ENCODE measurements at regions not wholly inside any gene's neighbourhood (a gene's known extent, or its start where the extent isn't known, plus 50 kb on each side); places are given as distances from the start of the nearest gene placed in this dataset.

DNA sequence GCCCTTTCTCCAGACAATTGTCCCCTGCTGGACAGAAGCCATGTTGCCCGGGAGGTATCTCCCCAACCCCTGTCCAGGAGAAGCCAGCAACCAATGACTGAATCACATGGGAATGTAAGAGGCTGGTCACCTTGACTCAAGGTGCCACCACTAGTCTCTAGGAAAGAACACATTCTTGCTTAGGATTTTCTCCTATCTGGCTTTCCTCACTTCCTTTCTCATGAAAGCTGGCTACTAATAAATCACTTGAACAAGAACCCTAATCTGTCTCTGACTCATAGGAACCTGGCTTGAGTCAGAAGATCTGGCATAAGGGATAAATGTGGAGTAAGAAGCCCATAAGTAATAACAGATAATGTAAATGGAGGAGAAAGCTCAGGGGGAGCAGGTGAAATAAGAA lies 101.4 kb upstream of the C11orf87 start:
- Histone ChIP-seq H2BK120ac (replicated peaks; ENCODE audit: low read depth, low read length) (no peak overlapping the region), H3K4me3 (ENCODE audit: extremely low read depth in 1 of 4, insufficient read depth in 2 of 4, low read depth in 3 of 4, low read length in 4 of 4) (no peak overlapping the region), H3K4me1 (replicated peaks in 1 of 4; ENCODE audit: control insufficient read depth in 3 of 4, insufficient read depth in 4 of 4, low read length in 3 of 4) (no peaks in the 10 kb centered on the region), H2BK15ac (ENCODE audit: low read length) (no peak overlapping the region), H3K56ac (replicated peaks; ENCODE audit: insufficient read length, low read depth, low read length) (no peak overlapping the region), H3K23ac (ENCODE audit: insufficient read length) (no peak overlapping the region), H3K27me3 (replicated peaks in 1 of 4; ENCODE audit: control insufficient read depth in 3 of 4, extremely low read depth in 1 of 4, insufficient read depth in 3 of 4, low read length in 3 of 4) (no peaks in the 10 kb centered on the region), H2BK12ac (ENCODE audit: low read depth, low read length) (no peak overlapping the region), H4K8ac (ENCODE audit: extremely low read depth, insufficient read depth, low read length) (no peak overlapping the region), H3K4ac (replicated peaks; ENCODE audit: insufficient read length, low read depth, low read length) (no peak overlapping the region), H3K18ac (ENCODE audit: extremely low read depth, low read length) (no peak overlapping the region), H3K9ac (replicated peaks in 1 of 4; ENCODE audit: extremely low read depth in 1 of 4, low read depth in 3 of 4, low read length in 3 of 4) (no peak overlapping the region), H3K27ac (ENCODE audit: low read depth, low read length) (no peak overlapping the region), H4K20me1 (replicated peaks in 1 of 2; ENCODE audit: control insufficient read depth in 1 of 2, insufficient read depth in 2 of 2, low read length in 2 of 2) (no peaks in the 10 kb centered on the region), H2AFZ (ENCODE audit: low read length) (no peak overlapping the region), H3K14ac (ENCODE audit: insufficient read length) (no peak overlapping the region), H3K4me2 (ENCODE audit: insufficient read depth in 1 of 2, low read depth in 2 of 2, low read length in 2 of 2) (no peak overlapping the region), H4K91ac (replicated peaks; ENCODE audit: insufficient read length, low read length) (no peak overlapping the region), H3K79me1 (ENCODE audit: low read depth, low read length) (no peaks in the 10 kb centered on the region), H2BK20ac (ENCODE audit: low read length) (no peak overlapping the region), H3K36me3 (ENCODE audit: control insufficient read depth in 2 of 4, insufficient read depth in 4 of 4, low read length in 3 of 4) (no peaks in the 10 kb centered on the region), H2AK5ac (ENCODE audit: low read depth, low read length) (no peak overlapping the region), H3K23me2 (ENCODE audit: low read depth, low read length) (no peaks in the 10 kb centered on the region), H3K79me2 (ENCODE audit: control insufficient read depth in 1 of 2, insufficient read depth in 2 of 2, low read length in 2 of 2) (no peaks in the 10 kb centered on the region), H3K9me3 (ENCODE audit: insufficient read depth in 2 of 2, low read depth in 1 of 2, low read length in 1 of 2) (no peaks in the 10 kb centered on the region), H2BK5ac (ENCODE audit: low read depth, low read length) (no peak overlapping the region), H4K5ac (ENCODE audit: insufficient read length, low read depth, low read length) (no peak overlapping the region)
- FAIRE-seq (no peak), DNase-seq (ENCODE audit: low read depth in 1 of 2, low spot score in 2 of 2) (no peak)
- CTCF ChIA-PET (ENCODE audit: partially characterized antibody), result no interaction called here
- POLR2A ChIA-PET (ENCODE audit: partially characterized antibody), result no interaction called here
- WGBS, 2 experiments (ENCODE audit: extremely low coverage in 1 of 2, insufficient coverage in 1 of 2, insufficient read length in 1 of 2, insufficient replicate concordance in 2 of 2, low coverage in 1 of 2, low lambda C conversion rate in 2 of 2, missing lambda C conversion rate in 1 of 2), result 92% methylated on average over 1 of the region's 1 CpG; no CpG with 5 or more reads in 1 of the 2 experiments
- TF ChIP-seq RAD21 (IDR thresholded peaks at IDR 0.05 in 1 of 2, conservative IDR thresholded peaks at IDR 0.05 in 1 of 2; ENCODE audit: low read depth in 2 of 2, low read length in 2 of 2) (no peak), TCF12 (IDR thresholded peaks at IDR 0.05; ENCODE audit: low read depth, low read length) (no peak), HDAC2 (IDR thresholded peaks at IDR 0.05; ENCODE audit: borderline replicate concordance in 1 of 2, low read depth in 2 of 2, low read length in 2 of 2) (no peak), SIRT6 (IDR thresholded peaks at IDR 0.05; ENCODE audit: low read length) (no peak), POLR2AphosphoS5 (IDR thresholded peaks at IDR 0.05; ENCODE audit: low read depth, low read length) (no peak)
- TF ChIP-seq, protein P1, sequence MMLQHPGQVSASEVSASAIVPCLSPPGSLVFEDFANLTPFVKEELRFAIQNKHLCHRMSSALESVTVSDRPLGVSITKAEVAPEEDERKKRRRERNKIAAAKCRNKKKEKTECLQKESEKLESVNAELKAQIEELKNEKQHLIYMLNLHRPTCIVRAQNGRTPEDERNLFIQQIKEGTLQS (IDR thresholded peaks at IDR 0.05; ENCODE audit: insufficient read depth, low read depth, low read length), result no peak
- TF ChIP-seq, protein P2, sequence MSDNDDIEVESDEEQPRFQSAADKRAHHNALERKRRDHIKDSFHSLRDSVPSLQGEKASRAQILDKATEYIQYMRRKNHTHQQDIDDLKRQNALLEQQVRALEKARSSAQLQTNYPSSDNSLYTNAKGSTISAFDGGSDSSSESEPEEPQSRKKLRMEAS (IDR thresholded peaks at IDR 0.05), result no peak
